Psoas muscle (tissue), 7 donors: ENCODE measurements at regions not wholly inside any gene's neighbourhood (a gene's known extent, or its start where the extent isn't known, plus 50 kb on each side); places are given as distances from the start of the nearest gene placed in this dataset.

Source experiments
- ATAC-seq, 4 donors: fragments of 200-7000 bp; cut with Tn5 transposase; one replicate each; pipeline ENCODE4 v1.9.1; 2020; ENCODE audit warnings: moderate library complexity in 3 of 4, mild to moderate bottlenecking in 2 of 4
- DNase-seq, 2 donors: peaks; one replicate each; pipeline ENCODE4 v3.0.0-alpha.2; 2020
- H3K27ac ChIP-seq: fragments of 200-600 bp; one replicate; pipeline ENCODE4 v1.8.0; 2022
- H3K27me3 ChIP-seq, 3 donors: fragments of 200-600 bp in 1 of 3; one replicate each; pipeline versions ENCODE4 v1.6.1 to v1.8.0; 2013 to 2022; ENCODE audit warnings: low read length in 2 of 3, mild to moderate bottlenecking in 2 of 3, moderate library complexity in 1 of 3; ENCODE audit not compliant: insufficient read depth in 3 of 3
- H3K36me3 ChIP-seq, 2 donors: fragments of 200-600 bp in 1 of 2; one replicate each; pipeline versions ENCODE4 v1.6.1 to v1.8.0; 2013 to 2022; ENCODE audit warnings: low read depth in 1 of 2, mild to moderate bottlenecking in 1 of 2, moderate library complexity in 1 of 2; ENCODE audit not compliant: insufficient read depth in 1 of 2
- H3K4me1 ChIP-seq: fragments of 200-600 bp; one replicate; pipeline ENCODE4 v1.8.0; 2022
- H3K4me3 ChIP-seq: fragments of 200-600 bp; one replicate; pipeline ENCODE4 v1.8.0; 2022; ENCODE audit warnings: mild to moderate bottlenecking
- H3K9me3 ChIP-seq: fragments of 200-600 bp; one replicate; pipeline ENCODE4 v1.8.0; 2022
- WGBS, 3 donors: extraction: QIAGEN DNeasy Blood & Tissue Kit; methylation state at CpG; one replicate each; pipeline versions ENCODE4 v1.1.6 to v1.1.7; 2013; 5-methylcytosine and 5-hydroxymethylcytosine counted together
- intact Hi-C, 2 donors: fragments of 100-400 bp; cut with DNase I; formaldehyde crosslinking; loops; one replicate each; pipeline versions ENCODE4 v1.11.0 to v1.14.2; 2022
- TF ChIP-seq, protein P1 (sequence below): fragments of 200-600 bp; IDR thresholded peaks from one replicate; pipeline ENCODE4 v1.8.0; 2022; ENCODE audit warnings: antibody characterized with exemption
- donor health status: healthy with polysubstance abuse.
- donor health status: DM: no; HTN: no; CAD: no; lungs with moderate emphysema.
- donor health status: Bipolar disorder and iron deficiency.
- donor health status: healthy.
- donor health status: DM: yes; HTN: yes; CAD: no.
- donor health status: DM: no; HTN: no; CAD: no.
- donor health status: DM: yes; HTN: yes; CAD: no.

DNA sequence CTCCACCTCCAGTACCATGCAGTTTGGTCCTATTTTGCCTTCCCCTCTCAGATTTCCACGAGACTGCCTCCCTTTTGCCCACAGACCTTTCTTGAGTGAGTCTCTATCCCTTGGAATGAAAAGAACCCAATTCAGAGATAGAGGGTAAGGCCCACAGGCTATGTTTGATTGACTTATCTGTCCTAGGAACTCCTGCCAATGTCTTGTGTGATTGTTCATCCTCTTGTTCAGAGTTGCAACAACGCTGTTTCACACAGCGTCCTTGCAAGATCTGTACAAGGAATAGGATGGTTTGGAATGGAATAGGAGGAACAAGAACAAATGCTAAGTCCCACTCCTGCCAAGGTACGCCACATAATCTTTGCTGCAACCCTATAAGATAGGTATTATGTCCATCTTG, 142.2 kb upstream of the ABCA1 start:
- no peaks in the 10 kb centered on the region for H3K9me3 ChIP-seq
- DNase-seq (no peak), ATAC-seq (no peak)
- no peak overlapping the region for H3K27ac ChIP-seq
- H3K36me3 ChIP-seq = no peaks in the 10 kb centered on the region
- TF ChIP-seq, protein P1, sequence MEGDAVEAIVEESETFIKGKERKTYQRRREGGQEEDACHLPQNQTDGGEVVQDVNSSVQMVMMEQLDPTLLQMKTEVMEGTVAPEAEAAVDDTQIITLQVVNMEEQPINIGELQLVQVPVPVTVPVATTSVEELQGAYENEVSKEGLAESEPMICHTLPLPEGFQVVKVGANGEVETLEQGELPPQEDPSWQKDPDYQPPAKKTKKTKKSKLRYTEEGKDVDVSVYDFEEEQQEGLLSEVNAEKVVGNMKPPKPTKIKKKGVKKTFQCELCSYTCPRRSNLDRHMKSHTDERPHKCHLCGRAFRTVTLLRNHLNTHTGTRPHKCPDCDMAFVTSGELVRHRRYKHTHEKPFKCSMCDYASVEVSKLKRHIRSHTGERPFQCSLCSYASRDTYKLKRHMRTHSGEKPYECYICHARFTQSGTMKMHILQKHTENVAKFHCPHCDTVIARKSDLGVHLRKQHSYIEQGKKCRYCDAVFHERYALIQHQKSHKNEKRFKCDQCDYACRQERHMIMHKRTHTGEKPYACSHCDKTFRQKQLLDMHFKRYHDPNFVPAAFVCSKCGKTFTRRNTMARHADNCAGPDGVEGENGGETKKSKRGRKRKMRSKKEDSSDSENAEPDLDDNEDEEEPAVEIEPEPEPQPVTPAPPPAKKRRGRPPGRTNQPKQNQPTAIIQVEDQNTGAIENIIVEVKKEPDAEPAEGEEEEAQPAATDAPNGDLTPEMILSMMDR = no peak
- intact Hi-C loops = no loop called here
- H3K4me3 ChIP-seq = no peak overlapping the region
- 94 to 99% (median 94%) methylated on average over 4 of the region's 4 CpGs for WGBS, 3 donors
- H3K4me1 ChIP-seq = peaks cover 11% of the 10 kb centered on the region
- no peaks in the 10 kb centered on the region for H3K27me3 ChIP-seq

DNA sequence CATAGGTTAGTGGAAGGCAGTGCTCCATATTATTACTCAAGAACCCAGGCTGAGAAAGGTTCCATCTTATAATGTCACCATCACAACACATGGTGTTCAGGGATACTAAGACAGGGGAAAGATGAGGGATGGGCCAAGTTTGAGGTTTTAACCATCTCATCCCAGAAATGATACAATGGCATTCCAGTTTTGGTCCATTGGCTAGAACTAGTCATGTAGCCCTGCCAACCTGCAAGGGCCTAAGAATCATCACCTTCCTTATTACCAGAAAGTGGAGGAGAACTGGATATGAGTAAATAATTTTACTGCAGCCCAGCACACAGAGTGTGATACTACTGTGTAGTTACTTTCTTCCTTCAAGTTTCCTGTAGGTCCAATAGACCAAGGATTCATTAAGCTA, 144.5 kb upstream of the ABCA1 start:
- H3K36me3 ChIP-seq = no peaks in the 10 kb centered on the region
- peaks cover 6% of the 10 kb centered on the region for H3K4me1 ChIP-seq
- H3K4me3 ChIP-seq = no peak overlapping the region
- DNase-seq (no peak), ATAC-seq (no peak)
- intact Hi-C loops = no loop called here
- TF ChIP-seq, protein P1 = no peak
- H3K9me3 ChIP-seq = no peaks in the 10 kb centered on the region
- H3K27ac ChIP-seq = no peak overlapping the region
- no peaks in the 10 kb centered on the region for H3K27me3 ChIP-seq

DNA sequence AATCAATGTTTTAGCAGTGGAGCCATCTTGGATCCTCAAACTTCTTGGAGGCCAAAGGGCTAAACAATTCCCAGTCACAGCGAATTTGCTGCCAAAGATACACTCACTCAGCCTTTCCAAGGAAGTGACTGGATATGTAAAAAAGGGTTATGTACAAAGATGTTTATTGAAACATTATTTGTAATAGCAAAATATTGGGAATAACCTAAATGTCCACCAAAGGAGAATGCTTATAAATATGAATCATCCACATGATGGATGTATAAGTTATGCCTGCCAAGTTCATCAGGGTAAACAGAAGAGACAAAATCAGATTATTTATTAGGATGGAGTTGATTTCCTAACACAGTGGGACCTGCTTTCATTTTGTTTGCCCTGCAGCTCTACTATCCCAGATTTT, 145.2 kb upstream of the ABCA1 start:
- H3K9me3 ChIP-seq = no peaks in the 10 kb centered on the region
- H3K4me1 ChIP-seq = peaks cover 6% of the 10 kb centered on the region
- 86 to 88% (median 86%) methylated on average over 1 of the region's 1 CpG for WGBS, 3 donors
- no peaks in the 10 kb centered on the region for H3K27me3 ChIP-seq
- intact Hi-C loops = no loop called here
- DNase-seq (no peak), ATAC-seq (no peak)
- H3K36me3 ChIP-seq = no peaks in the 10 kb centered on the region
- no peak overlapping the region for H3K27ac ChIP-seq
- TF ChIP-seq, protein P1 = no peak
- no peak overlapping the region for H3K4me3 ChIP-seq

DNA sequence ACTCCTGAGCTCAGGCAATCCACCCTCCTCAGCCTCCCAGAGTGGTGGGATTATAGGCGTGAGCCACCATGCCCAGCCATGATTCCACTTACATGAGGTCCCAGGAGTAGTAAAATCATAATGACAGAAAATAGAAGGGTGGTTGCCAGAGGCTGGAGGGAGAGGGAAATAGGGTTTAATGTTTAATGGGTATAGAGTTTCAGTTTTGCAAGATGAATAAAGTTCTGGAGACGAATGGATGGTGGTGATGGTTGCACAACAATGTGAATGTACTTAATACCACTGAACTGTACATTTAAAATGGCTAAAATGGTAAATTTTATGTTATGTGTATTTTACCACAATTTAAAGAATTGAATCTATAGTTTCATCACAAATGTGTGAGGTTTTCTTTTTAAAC, 146.5 kb upstream of the ABCA1 start:
- Histone ChIP-seq H3K9me3 (no peaks in the 10 kb centered on the region), H3K27ac (no peak overlapping the region), H3K4me1 (peaks cover 6% of the 10 kb centered on the region), H3K36me3 (no peaks in the 10 kb centered on the region), H3K27me3 (no peaks in the 10 kb centered on the region), H3K4me3 (no peak overlapping the region)
- DNase-seq (no peak), ATAC-seq (no peak)
- intact Hi-C loops = no loop called here
- WGBS, 3 donors = 60 to 78% (median 66%) methylated on average over 2 of the region's 2 CpGs
- TF ChIP-seq, protein P1 = no peak

GRCh38 chr9:105076729-105077128, 148.8 kb upstream of the ABCA1 start:
- no peaks in the 10 kb centered on the region for H3K36me3 ChIP-seq
- no peak overlapping the region for H3K4me3 ChIP-seq
- no peaks in the 10 kb centered on the region for H3K4me1 ChIP-seq
- ATAC-seq (no peak), DNase-seq (no peak)
- H3K9me3 ChIP-seq = no peaks in the 10 kb centered on the region
- intact Hi-C loops = no loop called here
- TF ChIP-seq, protein P1 = no peak
- no peaks in the 10 kb centered on the region for H3K27me3 ChIP-seq
- no peak overlapping the region for H3K27ac ChIP-seq
- 63 to 66% (median 63%) methylated on average over 5 of the region's 5 CpGs for WGBS, 3 donors
